ENCODE measurements at regions not wholly inside any gene's neighbourhood (a gene's known extent, or its start where the extent isn't known, plus 50 kb on each side); places are given as distances from the start of the nearest gene placed in this dataset.

GRCh38 chr9:81848472-81848871 is 79.8 kb upstream of the SPATA31D4 start:
- peak; percentile 37 for TF ChIP-seq CTCF (IDR thresholded peaks at IDR 0.05)

GRCh38 chr9:81849631-81850259 is 78.5 kb upstream of the SPATA31D4 start:
- ATAC-seq (no peak), DNase-seq (no peak)
- H3K4me3 ChIP-seq, result no peak overlapping the region
- H3K4me1 ChIP-seq, result no peaks in the 10 kb centered on the region
- H3K27me3 ChIP-seq (ENCODE audit: low read depth), result no peaks in the 10 kb centered on the region
- H3K9me3 ChIP-seq, result no peaks in the 10 kb centered on the region
- H3K36me3 ChIP-seq, result no peaks in the 10 kb centered on the region
- intact Hi-C loops (cut with DNase I), result no loop called here
- TF ChIP-seq CTCF (IDR thresholded peaks at IDR 0.05), result no peak
- H3K27ac ChIP-seq, result no peak overlapping the region

More at GRCh38 chr9:81848472-81848871, 79.8 kb upstream of the SPATA31D4 start:
- DNase-seq (no peak), ATAC-seq (no peak)
- intact Hi-C loops (cut with DNase I), result no loop called here
- Histone ChIP-seq H3K36me3 (no peaks in the 10 kb centered on the region), H3K27ac (no peak overlapping the region), H3K27me3 (ENCODE audit: low read depth) (no peaks in the 10 kb centered on the region), H3K9me3 (no peaks in the 10 kb centered on the region), H3K4me1 (no peaks in the 10 kb centered on the region), H3K4me3 (no peak overlapping the region)

- H3K9me3 ChIP-seq, result no peaks in the 10 kb centered on the region
- no peaks in the 10 kb centered on the region for H3K36me3 ChIP-seq
- H3K27me3 ChIP-seq (ENCODE audit: low read depth), result no peaks in the 10 kb centered on the region
- TF ChIP-seq CTCF (IDR thresholded peaks at IDR 0.05), result no peak
- H3K4me3 ChIP-seq, result no peak overlapping the region
- no peak for DNase-seq
- no peaks in the 10 kb centered on the region for H3K4me1 ChIP-seq
- H3K27ac ChIP-seq, result no peak overlapping the region
- intact Hi-C loops (cut with DNase I), result no loop called here
- no peak for ATAC-seq
Observed at GRCh38 chr9:81850724-81851123, 77.5 kb upstream of the SPATA31D4 start.

- no peaks in the 10 kb centered on the region for H3K9me3 ChIP-seq
- H3K4me3 ChIP-seq, result no peak overlapping the region
- DNase-seq, result no peak
- intact Hi-C loops (cut with DNase I), result no loop called here
- TF ChIP-seq CTCF (IDR thresholded peaks at IDR 0.05), result no peak
- no peaks in the 10 kb centered on the region for H3K4me1 ChIP-seq
- H3K27me3 ChIP-seq (ENCODE audit: low read depth), result no peaks in the 10 kb centered on the region
- ATAC-seq, result no peak
- H3K27ac ChIP-seq, result no peak overlapping the region
- H3K36me3 ChIP-seq, result no peaks in the 10 kb centered on the region
Observed at GRCh38 chr9:81851340-81851739, 76.9 kb upstream of the SPATA31D4 start.

- DNase-seq (no peak), ATAC-seq (no peak)
- Histone ChIP-seq H3K36me3 (no peaks in the 10 kb centered on the region), H3K4me1 (no peaks in the 10 kb centered on the region), H3K27ac (no peak overlapping the region), H3K27me3 (ENCODE audit: low read depth) (no peaks in the 10 kb centered on the region), H3K4me3 (no peak overlapping the region), H3K9me3 (no peaks in the 10 kb centered on the region)
- intact Hi-C loops (cut with DNase I), result no loop called here
- no peak for TF ChIP-seq CTCF (IDR thresholded peaks at IDR 0.05)
Observed at GRCh38 chr9:81852820-81853219, 75.4 kb upstream of the SPATA31D4 start.
